ENCODE measurements at regions not wholly inside any gene's neighbourhood (a gene's known extent, or its start where the extent isn't known, plus 50 kb on each side); places are given as distances from the start of the nearest gene placed in this dataset.

GRCh38 chrX:78543281-78543680 lies 115.8 kb downstream of the RTL3 start:
- no peaks in the 10 kb centered on the region for H3F3A ChIP-seq (ENCODE audit: insufficient read depth)
- H3K36me3 ChIP-seq (ENCODE audit: low read length): no peaks in the 10 kb centered on the region
- no peaks in the 10 kb centered on the region for H3K9me2 ChIP-seq (replicated peaks; ENCODE audit: insufficient read depth, low read length)
- no peak overlapping the region for H3K9ac ChIP-seq (ENCODE audit: low read length)
- no peak overlapping the region for H2AFZ ChIP-seq (ENCODE audit: low read depth, low read length, severe bottlenecking)
- H4K20me1 ChIP-seq (ENCODE audit: low read depth, low read length): no peaks in the 10 kb centered on the region
- TF ChIP-seq EZH2phosphoT487 (conservative IDR thresholded peaks at IDR 0.05; ENCODE audit: low read length): no peak
- no peak for TF ChIP-seq CTCF (IDR thresholded peaks at IDR 0.05; ENCODE audit: insufficient read depth, low read length, poor library complexity, severe bottlenecking)
- H3K79me2 ChIP-seq (ENCODE audit: insufficient read depth, low read length): no peaks in the 10 kb centered on the region
- no peak overlapping the region for H3K4me3 ChIP-seq (ENCODE audit: insufficient read depth, low read length, poor library complexity, severe bottlenecking)
- no peaks in the 10 kb centered on the region for H3K27me3 ChIP-seq (ENCODE audit: low read length)
- H3K9me3 ChIP-seq (ENCODE audit: insufficient read depth, low read length): no peaks in the 10 kb centered on the region
- no peak overlapping the region for H3K27ac ChIP-seq (ENCODE audit: low read depth, low read length)
- H3K4me2 ChIP-seq (ENCODE audit: low read depth, low read length, poor library complexity, severe bottlenecking): no peak overlapping the region

GRCh38 chrX:78540171-78540570 lies 119.0 kb downstream of the RTL3 start:
- H3K27ac ChIP-seq (ENCODE audit: low read depth, low read length): no peak overlapping the region
- H3K36me3 ChIP-seq (ENCODE audit: low read length): no peaks in the 10 kb centered on the region
- no peak overlapping the region for H3K9ac ChIP-seq (ENCODE audit: low read length)
- no peaks in the 10 kb centered on the region for H3K27me3 ChIP-seq (ENCODE audit: low read length)
- H3K4me3 ChIP-seq (ENCODE audit: insufficient read depth, low read length, poor library complexity, severe bottlenecking): no peak overlapping the region
- no peaks in the 10 kb centered on the region for H3K9me2 ChIP-seq (replicated peaks; ENCODE audit: insufficient read depth, low read length)
- no peaks in the 10 kb centered on the region for H3K9me3 ChIP-seq (ENCODE audit: insufficient read depth, low read length)
- H3K79me2 ChIP-seq (ENCODE audit: insufficient read depth, low read length): no peaks in the 10 kb centered on the region
- H3F3A ChIP-seq (ENCODE audit: insufficient read depth): no peaks in the 10 kb centered on the region
- TF ChIP-seq CTCF (IDR thresholded peaks at IDR 0.05; ENCODE audit: insufficient read depth, low read length, poor library complexity, severe bottlenecking) (no peak), EZH2phosphoT487 (conservative IDR thresholded peaks at IDR 0.05; ENCODE audit: low read length) (no peak)
- H4K20me1 ChIP-seq (ENCODE audit: low read depth, low read length): no peaks in the 10 kb centered on the region
- H2AFZ ChIP-seq (ENCODE audit: low read depth, low read length, severe bottlenecking): no peak overlapping the region
- H3K4me2 ChIP-seq (ENCODE audit: low read depth, low read length, poor library complexity, severe bottlenecking): no peak overlapping the region

GRCh38 chrX:78534221-78534620 lies 124.9 kb downstream of the RTL3 start:
- Histone ChIP-seq H3K4me3 (ENCODE audit: insufficient read depth, low read length, poor library complexity, severe bottlenecking) (no peak overlapping the region), H3K36me3 (ENCODE audit: low read length) (no peaks in the 10 kb centered on the region), H3K27ac (ENCODE audit: low read depth, low read length) (no peak overlapping the region), H3K9me2 (replicated peaks; ENCODE audit: insufficient read depth, low read length) (no peaks in the 10 kb centered on the region), H3F3A (ENCODE audit: insufficient read depth) (no peaks in the 10 kb centered on the region), H3K9ac (ENCODE audit: low read length) (no peak overlapping the region), H3K79me2 (ENCODE audit: insufficient read depth, low read length) (no peaks in the 10 kb centered on the region), H3K4me2 (ENCODE audit: low read depth, low read length, poor library complexity, severe bottlenecking) (no peak overlapping the region), H3K27me3 (ENCODE audit: low read length) (no peaks in the 10 kb centered on the region), H3K9me3 (ENCODE audit: insufficient read depth, low read length) (no peaks in the 10 kb centered on the region), H2AFZ (ENCODE audit: low read depth, low read length, severe bottlenecking) (no peak overlapping the region), H4K20me1 (ENCODE audit: low read depth, low read length) (no peaks in the 10 kb centered on the region)
- no peak for TF ChIP-seq CTCF (IDR thresholded peaks at IDR 0.05; ENCODE audit: insufficient read depth, low read length, poor library complexity, severe bottlenecking)

GRCh38 chrX:78532363-78532762 lies 126.8 kb downstream of the RTL3 start:
- Histone ChIP-seq H3K36me3 (ENCODE audit: low read length) (no peaks in the 10 kb centered on the region), H4K20me1 (ENCODE audit: low read depth, low read length) (no peaks in the 10 kb centered on the region), H3K4me3 (ENCODE audit: insufficient read depth, low read length, poor library complexity, severe bottlenecking) (no peak overlapping the region), H3K27ac (ENCODE audit: low read depth, low read length) (no peak overlapping the region), H3K79me2 (ENCODE audit: insufficient read depth, low read length) (no peaks in the 10 kb centered on the region), H3K9me3 (ENCODE audit: insufficient read depth, low read length) (no peaks in the 10 kb centered on the region), H3K4me2 (ENCODE audit: low read depth, low read length, poor library complexity, severe bottlenecking) (no peak overlapping the region), H3F3A (ENCODE audit: insufficient read depth) (no peaks in the 10 kb centered on the region), H3K27me3 (ENCODE audit: low read length) (no peaks in the 10 kb centered on the region), H3K9ac (ENCODE audit: low read length) (no peak overlapping the region), H3K9me2 (replicated peaks; ENCODE audit: insufficient read depth, low read length) (no peaks in the 10 kb centered on the region), H2AFZ (ENCODE audit: low read depth, low read length, severe bottlenecking) (no peak overlapping the region)
- no peak for TF ChIP-seq EZH2phosphoT487 (conservative IDR thresholded peaks at IDR 0.05; ENCODE audit: low read length)
- TF ChIP-seq CTCF (IDR thresholded peaks at IDR 0.05; ENCODE audit: insufficient read depth, low read length, poor library complexity, severe bottlenecking): no peak

Data from SU-DHL-6 (cell line).